Fibroblast of lung (primary cell): ENCODE measurements at regions not wholly inside any gene's neighbourhood (a gene's known extent, or its start where the extent isn't known, plus 50 kb on each side); places are given as distances from the start of the nearest gene placed in this dataset.

ENCODE experiments used
- DNase-seq, 2 donors: peaks; one replicate each; pipeline versions ENCODE4 v3.0.0 to v3.0.0-alpha.2; 2010; ENCODE audit warnings: low read depth in 2 of 2
- H2AFZ ChIP-seq: 2 replicates; pipeline ENCODE4 v1.5.1; 2012; ENCODE audit warnings: low read length, control low read depth, inconsistent platforms
- H3K27ac ChIP-seq: 2 replicates; pipeline ENCODE4 v1.5.1; 2011; ENCODE audit warnings: low read length, control low read depth; ENCODE audit not compliant: insufficient read depth
- H3K27me3 ChIP-seq: 2 replicates; pipeline ENCODE4 v1.5.1; 2011; ENCODE audit warnings: mild to moderate bottlenecking, low read length; ENCODE audit not compliant: control insufficient read depth, insufficient read depth
- H3K36me3 ChIP-seq: 2 replicates; pipeline ENCODE4 v1.5.1; 2011; ENCODE audit warnings: low read length; ENCODE audit not compliant: control insufficient read depth, insufficient read depth
- H3K4me1 ChIP-seq: 2 replicates; pipeline ENCODE4 v1.5.1; 2011; ENCODE audit warnings: low read length; ENCODE audit not compliant: control insufficient read depth, insufficient read depth; ENCODE audit errors: extremely low read depth
- H3K4me2 ChIP-seq: 2 replicates; pipeline ENCODE4 v1.5.1; 2011; ENCODE audit warnings: low read length, control low read depth; ENCODE audit not compliant: insufficient read depth; ENCODE audit errors: extremely low read depth
- H3K4me3 ChIP-seq, 4 experiments: fragments of 200-600 bp in 1 of 4; sonication (generic) in 1 of 4; replicated peaks in 1 of 4; 2 replicates each; pipeline ENCODE4 v1.5.1; 2011 to 2016; ENCODE audit warnings: low read length in 4 of 4, low read depth in 3 of 4, mild to moderate bottlenecking in 3 of 4, control low read depth in 2 of 4, inconsistent platforms in 1 of 4, mixed read lengths in 1 of 4; ENCODE audit not compliant: insufficient read depth in 1 of 4; ENCODE audit errors: control extremely low read depth in 1 of 4
- H3K79me2 ChIP-seq: 2 replicates; pipeline ENCODE4 v1.5.1; 2012; ENCODE audit warnings: mild to moderate bottlenecking, low read length, inconsistent platforms; ENCODE audit not compliant: control insufficient read depth, insufficient read depth
- H3K9ac ChIP-seq: 2 replicates; pipeline ENCODE4 v1.5.1; 2011; ENCODE audit warnings: mild to moderate bottlenecking, low read length, control low read depth; ENCODE audit not compliant: insufficient read depth
- H3K9me3 ChIP-seq: 2 replicates; pipeline ENCODE4 v1.5.1; 2012; ENCODE audit warnings: low read depth, low read length; ENCODE audit not compliant: control insufficient read depth, insufficient read depth
- H4K20me1 ChIP-seq: 2 replicates; pipeline ENCODE4 v1.5.1; 2011; ENCODE audit warnings: low read length; ENCODE audit not compliant: control insufficient read depth, insufficient read depth; ENCODE audit errors: extremely low read depth
- EZH2 ChIP-seq: IDR thresholded peaks from 2 replicates; pipeline ENCODE4 v1.5.1; 2012; ENCODE audit warnings: low read length, control low read depth, mild to moderate bottlenecking; ENCODE audit errors: missing control alignments
- TF ChIP-seq, protein P1 (sequence below), 2 donors: IDR thresholded peaks in 1 of 2; conservative IDR thresholded peaks in 1 of 2; 1 replicate in 1 of 2; 2 replicates in 1 of 2; pipeline ENCODE4 v1.5.1; 2011 to 2012; ENCODE audit warnings: low read length in 2 of 2, control low read depth in 1 of 2, inconsistent platforms in 1 of 2, low read depth in 1 of 2, mild to moderate bottlenecking in 1 of 2

DNA sequence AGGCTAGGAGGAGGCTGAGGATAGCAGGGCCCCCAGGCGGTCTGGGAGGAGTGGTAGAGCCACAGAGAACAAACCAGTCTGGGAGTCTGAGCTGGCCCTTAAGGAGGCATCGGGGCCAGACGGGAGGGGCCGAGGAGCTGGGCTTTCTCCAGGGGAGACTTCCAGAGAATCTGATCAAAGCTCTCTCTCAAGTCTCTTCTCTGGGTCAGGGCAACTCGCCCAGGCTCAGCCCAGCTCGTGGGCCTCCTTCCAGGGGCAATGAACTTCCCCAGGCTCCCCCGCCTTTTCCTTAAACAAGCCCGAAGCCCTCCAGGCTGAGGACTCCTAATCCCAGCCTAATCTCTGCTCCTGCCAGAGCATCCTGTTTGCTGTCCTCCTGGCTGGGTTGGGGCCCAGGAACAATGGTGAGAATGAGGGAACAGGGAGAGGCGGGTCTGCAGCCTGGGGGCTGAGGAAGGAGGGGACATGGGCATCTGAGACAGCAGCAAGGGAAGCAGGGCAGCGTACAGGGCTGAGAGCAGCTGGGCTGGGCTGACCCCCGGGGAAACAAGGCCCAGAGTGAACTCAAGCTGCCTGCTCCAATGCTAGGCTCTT, 173.6 kb downstream of the ANKRD60 start:
- H3K79me2 ChIP-seq: no peaks in the 10 kb centered on the region
- TF ChIP-seq, protein P1, sequence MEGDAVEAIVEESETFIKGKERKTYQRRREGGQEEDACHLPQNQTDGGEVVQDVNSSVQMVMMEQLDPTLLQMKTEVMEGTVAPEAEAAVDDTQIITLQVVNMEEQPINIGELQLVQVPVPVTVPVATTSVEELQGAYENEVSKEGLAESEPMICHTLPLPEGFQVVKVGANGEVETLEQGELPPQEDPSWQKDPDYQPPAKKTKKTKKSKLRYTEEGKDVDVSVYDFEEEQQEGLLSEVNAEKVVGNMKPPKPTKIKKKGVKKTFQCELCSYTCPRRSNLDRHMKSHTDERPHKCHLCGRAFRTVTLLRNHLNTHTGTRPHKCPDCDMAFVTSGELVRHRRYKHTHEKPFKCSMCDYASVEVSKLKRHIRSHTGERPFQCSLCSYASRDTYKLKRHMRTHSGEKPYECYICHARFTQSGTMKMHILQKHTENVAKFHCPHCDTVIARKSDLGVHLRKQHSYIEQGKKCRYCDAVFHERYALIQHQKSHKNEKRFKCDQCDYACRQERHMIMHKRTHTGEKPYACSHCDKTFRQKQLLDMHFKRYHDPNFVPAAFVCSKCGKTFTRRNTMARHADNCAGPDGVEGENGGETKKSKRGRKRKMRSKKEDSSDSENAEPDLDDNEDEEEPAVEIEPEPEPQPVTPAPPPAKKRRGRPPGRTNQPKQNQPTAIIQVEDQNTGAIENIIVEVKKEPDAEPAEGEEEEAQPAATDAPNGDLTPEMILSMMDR (conservative IDR thresholded peaks at IDR 0.05 in 1 of 2, IDR thresholded peaks at IDR 0.05 in 1 of 2; ENCODE audit: low read depth in 1 of 2, low read length in 2 of 2): no peak
- no peak for TF ChIP-seq EZH2
- no peaks in the 10 kb centered on the region for H4K20me1 ChIP-seq
- H3K4me2 ChIP-seq: no peak overlapping the region
- DNase-seq: no peak
- H3K4me1 ChIP-seq: no peaks in the 10 kb centered on the region
- no peak overlapping the region for H3K27ac ChIP-seq
- H3K27me3 ChIP-seq: peaks cover 3% of the 10 kb centered on the region
- H3K4me3 ChIP-seq: no peak overlapping the region
- no peaks in the 10 kb centered on the region for H3K9me3 ChIP-seq
- no peaks in the 10 kb centered on the region for H3K36me3 ChIP-seq
- H3K9ac ChIP-seq: no peak overlapping the region
- no peak overlapping the region for H2AFZ ChIP-seq

DNA sequence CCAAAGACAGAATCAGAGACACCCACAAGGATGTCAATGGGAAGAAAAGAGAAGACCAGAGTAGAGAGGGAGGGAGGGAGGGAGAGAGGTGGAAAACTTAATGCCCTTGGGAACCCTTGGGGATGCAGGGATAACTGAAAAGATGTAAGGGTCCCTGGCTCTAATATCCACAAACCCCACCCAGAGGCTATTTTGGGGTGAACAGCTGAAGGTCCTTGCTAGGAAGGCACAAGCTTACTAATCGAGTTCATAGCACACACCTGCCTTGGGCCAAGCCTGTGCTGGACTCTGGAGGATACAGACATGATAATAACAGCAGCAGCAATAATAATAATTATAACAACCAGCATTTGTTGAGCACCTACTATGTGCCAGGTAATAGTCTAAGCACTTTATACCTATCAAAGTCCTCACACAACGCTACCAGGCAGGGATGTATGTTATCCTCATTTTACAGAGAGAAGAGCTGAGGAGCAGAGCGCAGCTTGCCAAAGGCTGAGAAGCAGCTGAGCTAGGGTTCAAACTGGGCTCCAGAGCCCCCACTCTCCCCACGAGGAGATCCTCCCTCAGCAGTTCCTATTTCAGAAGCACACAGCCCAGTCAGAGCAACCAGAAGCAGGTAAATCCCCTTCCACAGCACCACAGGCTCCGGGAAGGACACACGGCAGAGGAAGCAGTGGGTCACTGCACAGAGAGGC, 174.2 kb downstream of the ANKRD60 start:
- Histone ChIP-seq H4K20me1 (no peaks in the 10 kb centered on the region), H3K4me1 (no peaks in the 10 kb centered on the region), H3K27ac (no peak overlapping the region), H3K79me2 (no peaks in the 10 kb centered on the region), H3K36me3 (no peaks in the 10 kb centered on the region), H3K4me3 (no peak overlapping the region), H3K9me3 (no peaks in the 10 kb centered on the region), H3K9ac (no peak overlapping the region), H3K27me3 (peaks cover 3% of the 10 kb centered on the region), H3K4me2 (no peak overlapping the region), H2AFZ (no peak overlapping the region)
- no peak for TF ChIP-seq EZH2
- TF ChIP-seq, protein P1 (conservative IDR thresholded peaks at IDR 0.05 in 1 of 2, IDR thresholded peaks at IDR 0.05 in 1 of 2; ENCODE audit: low read depth in 1 of 2, low read length in 2 of 2): no peak
- no peak for DNase-seq

DNA sequence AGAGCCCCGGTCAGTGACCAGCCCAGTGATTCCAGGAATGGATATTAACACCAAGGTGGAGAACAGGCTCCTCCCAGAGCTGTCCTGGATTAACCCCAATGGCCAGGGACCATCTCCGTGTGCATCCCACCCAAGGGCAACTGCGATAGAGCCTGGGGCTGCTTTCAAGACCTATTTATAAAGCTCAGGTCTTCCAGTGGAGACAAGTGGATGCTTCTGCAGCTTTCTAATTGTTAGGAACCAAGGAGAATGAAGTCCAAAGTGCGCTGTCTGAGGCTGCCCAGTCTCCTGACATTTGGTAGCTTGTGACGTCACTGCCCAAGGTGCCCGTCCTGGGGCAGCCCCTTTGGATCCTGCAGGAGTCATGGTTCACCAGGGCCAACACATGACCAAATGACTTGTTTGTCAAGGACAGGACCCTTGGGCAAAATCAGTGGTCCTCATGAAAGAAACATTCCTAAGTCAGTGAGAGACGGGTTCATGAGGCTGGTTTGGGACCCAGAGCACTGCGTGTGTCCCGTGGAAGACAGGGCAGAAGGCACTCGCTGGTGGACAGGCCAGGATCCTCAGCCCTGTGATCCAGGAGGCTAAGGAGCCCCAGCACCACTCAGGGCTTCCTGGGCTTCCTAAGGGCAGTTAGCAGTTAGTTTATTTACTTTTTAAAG, 174.9 kb downstream of the ANKRD60 start:
- H3K27me3 ChIP-seq: peaks cover 3% of the 10 kb centered on the region
- H3K9ac ChIP-seq: no peak overlapping the region
- H3K4me3 ChIP-seq: no peak overlapping the region
- H3K9me3 ChIP-seq: no peaks in the 10 kb centered on the region
- H4K20me1 ChIP-seq: no peaks in the 10 kb centered on the region
- H3K36me3 ChIP-seq: no peaks in the 10 kb centered on the region
- no peak overlapping the region for H3K27ac ChIP-seq
- H2AFZ ChIP-seq: no peak overlapping the region
- H3K4me2 ChIP-seq: no peak overlapping the region
- no peak for DNase-seq
- TF ChIP-seq EZH2: no peak
- TF ChIP-seq, protein P1 (conservative IDR thresholded peaks at IDR 0.05 in 1 of 2, IDR thresholded peaks at IDR 0.05 in 1 of 2; ENCODE audit: low read depth in 1 of 2, low read length in 2 of 2): no peak
- no peaks in the 10 kb centered on the region for H3K4me1 ChIP-seq
- no peaks in the 10 kb centered on the region for H3K79me2 ChIP-seq
